Stimulated activated CD8-positive, alpha-beta memory T cell treated with anti-CD3 and anti-CD28 coated beads, Interleukin-12 subunit alpha, Interleukin-12 subunit beta, amount 100 ng/mL, for 24 hours (primary cell): ENCODE measurements at regions not wholly inside any gene's neighbourhood (a gene's known extent, or its start where the extent isn't known, plus 50 kb on each side); places are given as distances from the start of the nearest gene placed in this dataset.

Experiments
- DNase-seq: peaks from one replicate; pipeline ENCODE4 v3.0.0-alpha.2; 2020; ENCODE audit errors: extremely low read depth

DNA sequence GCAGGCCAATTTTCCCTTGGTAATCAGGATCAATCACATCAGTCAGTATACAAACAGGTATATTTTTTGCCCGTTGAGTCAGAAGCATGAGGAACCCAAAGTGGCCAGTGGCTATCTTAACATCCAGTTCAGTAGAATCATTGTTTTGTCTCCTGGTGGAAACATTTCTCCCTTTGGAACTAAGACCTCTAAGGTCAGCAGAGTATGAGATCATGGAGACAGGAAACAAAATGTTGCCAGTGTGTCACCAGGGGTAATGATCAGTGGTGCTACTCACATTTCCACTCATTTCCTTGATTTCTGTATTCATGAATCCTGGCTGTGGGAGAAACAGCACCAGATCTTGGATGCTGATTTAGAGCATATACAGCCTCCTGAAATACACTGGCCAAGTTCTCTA is 553.0 kb downstream of the CSNK1G3 start:
- DNase-seq = no peak

DNA sequence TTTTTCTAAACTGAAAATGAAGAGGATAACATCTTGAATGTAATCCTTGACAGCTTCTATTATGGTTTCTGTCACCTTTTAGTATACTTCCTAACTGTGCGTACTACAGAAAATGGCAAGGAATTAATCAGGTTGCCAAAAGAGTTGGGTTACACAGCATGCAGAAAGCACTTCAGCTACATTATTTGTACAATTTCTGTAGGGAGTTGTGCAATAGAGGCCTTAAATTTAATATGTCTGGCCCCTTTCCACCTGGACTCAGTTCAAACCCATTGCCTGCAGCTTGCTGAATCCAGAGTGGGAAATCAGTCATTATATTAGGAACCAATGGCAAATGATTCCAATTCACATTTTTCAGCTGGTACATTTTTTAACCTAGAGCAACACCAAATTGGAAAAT is 549.7 kb downstream of the CSNK1G3 start:
- no peak for DNase-seq

DNA sequence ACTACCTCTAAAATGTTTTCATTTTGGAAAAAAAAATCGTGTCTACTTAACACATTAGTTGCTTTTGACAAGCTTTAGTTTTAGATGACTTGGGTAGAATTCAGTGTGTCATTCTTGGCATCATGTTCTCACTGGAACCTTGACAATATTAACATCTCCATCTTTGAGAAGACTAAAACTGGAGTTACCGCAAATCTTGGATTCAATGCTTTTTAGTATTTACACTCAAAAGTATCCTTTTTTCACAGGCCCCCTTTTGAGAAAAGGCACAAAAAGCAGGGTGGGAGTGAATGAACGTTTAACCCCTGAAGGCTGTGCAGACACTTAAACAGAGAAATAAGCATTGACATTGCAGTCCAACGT is 549.1 kb downstream of the CSNK1G3 start:
- no peak for DNase-seq

DNA sequence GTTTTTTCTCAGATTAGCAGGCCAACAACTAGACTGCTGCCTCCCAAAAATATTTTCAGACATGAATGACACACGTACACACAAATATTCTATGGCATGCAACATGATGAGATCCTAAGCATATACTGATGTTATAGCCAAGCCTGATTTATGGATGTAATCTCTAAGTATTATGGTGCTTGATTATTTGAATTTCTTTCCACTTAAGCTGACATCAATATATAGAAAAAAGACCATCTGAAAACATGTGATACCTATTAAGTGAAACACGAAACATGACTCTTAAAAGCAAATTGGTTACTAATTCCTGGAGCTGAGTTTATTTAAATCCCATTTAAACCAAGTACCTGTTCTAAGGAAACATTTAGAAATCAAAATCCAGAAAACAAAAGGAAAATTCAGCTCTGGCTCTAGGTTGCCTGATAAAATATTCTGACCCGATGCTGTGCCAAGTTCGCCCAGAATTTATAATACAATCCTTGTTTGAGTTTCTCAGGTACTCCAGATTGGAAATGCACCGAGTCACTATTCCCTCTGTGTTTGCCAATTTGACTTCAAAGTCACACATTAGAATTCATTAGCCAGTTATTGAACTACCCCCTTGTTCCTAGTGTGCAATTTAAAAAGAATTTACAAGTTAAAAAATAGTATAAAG is 548.6 kb downstream of the CSNK1G3 start:
- DNase-seq = no peak

DNA sequence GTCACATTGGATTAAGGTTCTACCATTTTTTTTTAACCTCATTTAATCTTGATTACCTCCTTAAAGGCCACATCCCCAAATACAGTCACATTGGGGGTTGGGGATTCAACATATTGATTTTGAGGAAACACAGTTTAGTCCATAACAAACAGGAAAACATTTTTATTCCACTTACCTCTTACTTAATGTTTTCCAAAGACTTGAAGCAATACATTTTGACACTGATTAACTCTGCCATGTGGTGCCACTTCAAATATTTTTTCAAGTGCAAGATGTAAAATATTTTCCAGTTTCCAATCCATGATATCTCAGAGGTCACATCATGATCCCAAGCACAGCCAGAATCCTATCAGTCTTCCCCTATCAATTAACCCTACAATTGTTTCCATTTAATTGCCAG is 548.0 kb downstream of the CSNK1G3 start:
- DNase-seq = no peak

DNA sequence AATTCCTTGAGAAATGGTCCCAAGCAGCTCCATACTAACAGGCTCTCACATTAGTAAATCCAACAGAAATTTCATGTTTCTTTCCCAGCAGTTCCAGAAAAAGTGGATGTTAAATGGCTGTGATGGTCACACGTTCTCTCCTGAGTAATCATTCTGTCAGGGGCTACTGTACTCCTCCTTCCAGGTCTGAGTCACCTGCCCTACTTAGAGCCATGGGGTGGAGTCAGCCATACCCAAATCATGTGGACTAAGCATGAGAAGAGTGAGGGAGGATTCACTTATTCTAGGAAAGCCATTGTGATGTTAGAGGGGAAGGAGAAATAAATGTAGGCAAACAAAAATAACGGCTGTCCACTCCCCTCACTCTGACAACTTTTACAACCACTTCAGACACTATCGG is 547.2 kb downstream of the CSNK1G3 start:
- DNase-seq = no peak

DNA sequence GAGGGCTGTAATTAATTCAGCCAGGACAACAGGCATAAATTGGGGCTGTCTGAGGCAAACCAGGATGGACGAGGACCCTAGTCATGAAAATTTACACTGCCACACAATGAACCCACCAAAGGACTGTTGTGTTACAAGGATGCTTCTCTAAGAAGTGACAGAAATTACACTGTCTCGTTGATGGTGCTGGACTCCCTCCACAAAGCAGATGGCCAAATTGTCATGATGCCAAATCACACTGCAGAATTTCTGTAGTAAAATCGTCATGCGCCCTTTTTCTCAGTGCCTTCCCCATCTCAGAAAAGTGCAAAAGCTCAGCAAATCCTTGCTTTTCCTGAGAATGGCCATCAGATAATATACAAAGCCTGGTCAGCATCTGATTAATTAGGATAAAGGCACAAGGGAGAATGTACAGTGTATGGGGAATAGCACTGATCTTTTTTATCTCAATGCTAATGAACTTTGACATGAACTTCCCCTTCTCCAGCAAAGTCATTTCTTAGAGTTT is 545.8 kb downstream of the CSNK1G3 start:
- DNase-seq = no peak

DNA sequence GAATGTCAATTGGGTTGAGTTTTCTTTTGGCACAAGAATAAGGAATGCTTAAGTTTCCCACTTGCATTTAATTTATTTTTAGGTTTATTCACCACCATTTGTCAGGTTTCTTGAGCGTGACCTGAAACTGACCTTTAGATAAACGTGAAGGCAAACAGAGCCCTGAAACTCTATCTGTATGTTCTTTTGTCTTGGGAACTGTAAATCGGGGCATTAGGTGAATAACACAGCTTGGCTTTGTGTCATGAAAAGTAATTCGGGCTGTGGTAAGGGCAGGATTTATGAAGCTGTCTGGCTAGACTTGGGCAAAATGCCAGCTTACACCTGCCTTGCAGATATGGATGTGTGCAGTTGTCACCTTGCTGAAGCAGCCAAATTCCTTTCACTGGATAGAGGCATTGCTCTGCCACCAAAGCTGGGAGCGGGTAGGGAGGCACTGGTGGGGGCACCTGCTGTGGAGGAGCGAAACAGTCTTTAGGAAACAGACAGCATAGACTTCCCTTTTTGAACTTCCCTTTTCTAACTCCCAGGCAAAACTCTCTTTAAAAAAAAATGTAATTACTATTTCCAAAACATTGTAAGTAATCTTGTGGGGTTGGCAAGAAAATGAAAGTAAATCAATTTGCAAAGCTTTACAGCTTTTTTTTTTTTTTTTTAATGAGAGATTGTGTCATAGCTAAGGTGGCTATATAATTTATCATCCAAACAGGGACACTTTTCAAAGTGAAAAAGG is 545.2 kb downstream of the CSNK1G3 start:
- DNase-seq = no peak

DNA sequence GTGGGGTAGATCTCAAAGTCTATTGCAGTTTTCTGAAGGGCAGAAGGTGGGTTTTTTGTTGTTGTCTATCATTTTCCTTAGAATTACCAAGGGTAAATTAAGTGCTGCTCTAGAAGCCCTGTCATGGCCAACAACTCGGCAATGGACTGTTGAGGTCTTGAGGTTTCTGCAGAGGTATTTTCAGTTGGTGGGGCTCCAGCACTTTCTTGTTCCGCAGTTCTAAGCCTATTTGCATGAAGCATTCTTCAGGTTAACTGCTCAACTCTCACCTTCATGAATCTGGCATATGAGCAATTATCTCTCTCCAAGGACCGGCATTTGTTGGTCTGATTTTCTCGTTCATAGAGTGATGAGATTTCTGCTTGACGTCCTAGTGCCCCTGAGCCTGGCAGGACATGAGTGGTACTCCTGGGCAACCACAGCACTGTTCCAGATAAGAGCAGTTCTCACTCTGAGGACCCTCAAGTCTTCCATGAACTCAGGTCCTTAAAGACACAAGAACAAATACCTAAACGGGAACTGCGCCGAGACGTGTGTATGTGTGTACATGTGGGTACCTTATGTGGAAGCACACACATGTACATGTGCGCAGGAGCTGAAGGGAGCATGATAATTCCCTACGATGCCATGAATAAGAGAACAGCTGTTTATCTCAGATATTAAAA is 544.5 kb downstream of the CSNK1G3 start:
- no peak for DNase-seq

DNA sequence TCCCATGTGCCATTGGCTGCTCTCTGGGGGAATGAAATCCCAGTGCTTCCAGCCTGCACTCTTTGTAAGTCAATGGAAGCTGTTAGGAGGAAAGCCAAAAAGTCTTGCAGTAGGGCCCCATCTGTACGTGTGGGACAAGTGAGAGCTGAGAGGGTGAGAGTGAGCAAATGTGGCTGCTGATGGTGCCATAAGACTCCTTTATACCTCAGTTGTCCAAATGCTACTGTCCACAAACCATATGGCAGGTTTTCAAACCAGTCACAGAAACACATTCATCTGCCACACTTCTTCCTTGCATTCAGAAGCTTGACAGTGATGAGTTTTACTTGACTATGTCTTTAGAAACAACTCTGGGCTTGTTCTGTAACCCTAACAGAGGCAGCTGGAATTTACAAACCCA is 543.8 kb downstream of the CSNK1G3 start:
- no peak for DNase-seq

DNA sequence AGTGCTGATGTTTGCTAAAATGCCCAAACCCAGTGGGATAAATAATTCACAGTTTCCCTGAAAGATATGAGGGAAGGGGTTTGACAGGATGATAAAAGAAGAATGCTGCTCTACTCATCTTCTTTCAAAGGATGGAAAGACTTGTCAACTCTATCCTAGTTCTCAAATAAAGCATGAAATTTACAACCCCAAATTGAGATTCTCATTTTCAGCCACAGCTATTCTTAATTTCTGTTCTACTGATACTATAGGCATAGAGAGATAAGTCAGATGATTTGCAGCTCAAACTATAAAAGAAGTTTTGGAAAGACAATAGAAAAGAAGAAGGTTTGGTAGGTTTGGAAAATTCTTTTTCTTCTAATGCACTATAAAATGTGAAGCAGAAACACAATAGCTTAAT is 542.6 kb downstream of the CSNK1G3 start:
- no peak for DNase-seq

DNA sequence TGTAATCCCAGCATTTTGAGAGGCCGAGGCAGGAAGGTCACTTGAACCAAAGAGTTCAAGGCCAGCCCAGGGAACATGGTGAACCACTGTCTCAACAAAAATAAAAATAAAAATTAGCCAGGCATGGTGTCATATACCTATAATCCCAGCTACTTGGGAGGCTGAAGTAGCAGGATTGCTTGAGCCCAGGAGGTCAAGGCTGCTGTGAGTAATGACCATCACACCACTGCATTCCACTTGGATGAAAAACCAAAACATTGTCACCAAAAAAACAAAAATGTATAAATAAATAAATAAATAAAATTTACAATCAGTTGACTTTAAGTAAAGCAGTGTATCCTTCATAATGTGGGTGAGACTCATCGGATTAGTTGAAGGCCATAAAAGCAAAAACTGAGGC is 541.4 kb downstream of the CSNK1G3 start:
- no peak for DNase-seq

DNA sequence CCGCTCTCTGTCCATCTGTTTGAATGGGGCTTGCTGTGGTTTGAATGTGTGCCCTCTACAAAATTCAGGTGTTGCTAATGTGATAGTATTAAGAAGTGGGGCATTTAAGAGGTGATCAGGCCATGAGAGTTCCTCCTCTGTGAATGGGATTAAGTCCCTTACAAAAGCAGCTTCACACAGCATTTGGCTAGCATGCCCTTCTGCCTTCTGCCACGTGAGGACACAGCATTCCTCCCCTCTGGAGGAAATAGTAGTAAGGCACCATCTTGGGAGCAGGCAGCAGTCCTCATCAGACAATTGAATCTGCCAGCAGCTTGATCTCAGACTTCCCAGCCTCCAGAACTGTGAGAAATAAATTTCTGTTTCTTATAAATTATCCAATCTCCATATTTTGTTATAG is 540.2 kb downstream of the CSNK1G3 start:
- DNase-seq = no peak

DNA sequence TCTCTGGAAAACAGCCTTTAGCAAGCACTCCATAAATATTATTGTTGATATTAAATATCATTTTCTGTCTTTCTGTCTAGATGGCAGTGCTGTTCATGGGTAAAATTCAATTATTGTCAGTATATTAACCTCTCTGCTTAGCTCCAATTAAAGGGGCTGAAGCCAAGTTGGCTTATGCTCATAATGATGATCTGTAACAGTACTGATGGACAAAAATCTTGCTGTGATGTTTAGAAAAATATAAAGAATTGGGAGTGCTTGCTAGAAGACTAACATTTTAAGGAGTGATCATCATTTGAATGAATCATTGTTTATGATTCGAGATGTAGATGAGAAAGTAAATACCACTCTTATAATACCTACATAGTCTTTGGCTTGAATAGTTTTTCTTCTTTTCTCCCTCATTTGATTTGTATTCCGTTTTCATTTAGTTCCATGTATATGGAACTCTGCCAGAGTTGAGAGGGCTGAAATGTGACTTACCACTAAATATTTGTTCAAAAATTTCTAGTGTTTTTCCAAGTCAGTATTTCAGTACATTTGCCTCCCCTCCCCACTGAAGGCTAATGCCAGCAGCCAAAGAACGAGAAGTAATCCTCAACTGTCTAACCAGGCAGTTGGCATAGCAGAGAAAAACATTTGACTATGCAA is 538.3 kb downstream of the CSNK1G3 start:
- no peak for DNase-seq

DNA sequence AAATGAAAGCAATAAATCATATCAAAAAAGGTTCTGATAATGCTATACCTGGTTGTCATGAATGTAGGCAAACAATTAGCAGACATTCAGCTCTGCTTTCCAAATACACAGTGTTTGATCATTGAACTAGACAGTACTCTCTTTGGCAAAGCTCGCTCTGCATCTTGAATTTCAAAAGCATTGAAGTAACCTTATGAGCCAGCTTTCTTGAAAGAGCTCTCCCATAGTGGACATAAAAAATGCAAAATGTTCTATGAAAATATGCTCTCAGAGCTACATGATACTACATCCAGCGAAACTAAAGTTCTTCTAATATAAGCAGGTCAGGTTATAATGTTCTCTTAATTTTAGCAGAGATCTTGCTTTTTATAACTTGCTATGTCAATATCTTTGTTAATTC is 533.4 kb downstream of the CSNK1G3 start:
- DNase-seq = no peak

DNA sequence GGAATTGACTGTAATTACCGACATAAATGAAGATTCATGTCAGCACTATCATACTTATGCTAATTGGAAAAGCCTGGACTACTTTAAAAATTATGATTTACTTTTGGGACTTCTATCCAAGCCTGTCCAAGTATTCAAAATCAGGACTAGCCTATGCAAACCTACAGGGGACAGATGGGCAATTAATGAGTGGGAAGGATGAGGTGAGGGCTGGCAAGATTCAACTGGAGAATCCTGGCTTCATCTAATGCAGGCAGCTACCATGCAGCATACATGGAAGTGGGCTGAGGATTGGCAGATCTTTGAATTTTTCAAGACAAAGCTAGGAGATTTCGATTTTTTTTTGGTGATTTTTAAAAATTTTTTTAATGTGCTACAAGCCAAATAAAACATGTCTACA is 532.6 kb downstream of the CSNK1G3 start:
- no peak for DNase-seq

DNA sequence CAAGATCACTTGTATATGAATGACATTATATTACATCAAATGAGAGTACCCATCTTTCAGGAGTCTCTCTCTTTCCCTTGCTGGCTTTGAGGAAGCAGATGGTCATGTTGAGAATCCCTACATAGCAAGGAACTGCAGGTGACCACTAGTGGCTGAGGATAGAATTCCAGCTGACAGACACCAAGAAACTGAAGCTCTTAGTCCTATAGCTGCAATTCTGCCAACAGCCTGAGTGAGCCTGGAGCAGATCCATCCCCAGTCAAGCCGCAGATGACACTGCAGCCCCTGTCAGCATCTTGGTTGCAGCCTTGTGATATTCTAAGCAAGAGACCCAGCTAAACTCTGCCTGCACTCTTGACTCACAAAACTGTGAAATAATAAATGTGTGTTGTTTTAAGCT is 531.5 kb downstream of the CSNK1G3 start:
- DNase-seq = no peak

DNA sequence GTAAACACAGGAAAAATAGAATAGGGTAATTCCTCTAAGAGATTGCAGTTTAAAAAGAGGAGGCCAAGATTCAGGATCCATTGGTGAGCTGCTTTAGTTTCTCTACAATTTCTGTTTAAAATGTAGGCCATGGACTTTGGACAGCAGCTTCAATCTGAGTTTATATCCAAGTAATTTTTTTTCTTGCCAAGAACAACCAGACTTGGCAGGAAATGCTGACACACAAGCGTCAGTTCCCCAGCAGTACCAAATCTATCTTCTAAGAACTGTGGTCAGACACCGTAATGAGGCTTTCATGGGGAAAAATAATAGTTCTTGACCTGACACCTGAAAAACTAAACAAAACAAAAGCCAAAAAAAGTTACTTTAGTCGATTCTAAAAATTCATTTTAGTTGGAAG is 528.8 kb downstream of the CSNK1G3 start:
- no peak for DNase-seq

DNA sequence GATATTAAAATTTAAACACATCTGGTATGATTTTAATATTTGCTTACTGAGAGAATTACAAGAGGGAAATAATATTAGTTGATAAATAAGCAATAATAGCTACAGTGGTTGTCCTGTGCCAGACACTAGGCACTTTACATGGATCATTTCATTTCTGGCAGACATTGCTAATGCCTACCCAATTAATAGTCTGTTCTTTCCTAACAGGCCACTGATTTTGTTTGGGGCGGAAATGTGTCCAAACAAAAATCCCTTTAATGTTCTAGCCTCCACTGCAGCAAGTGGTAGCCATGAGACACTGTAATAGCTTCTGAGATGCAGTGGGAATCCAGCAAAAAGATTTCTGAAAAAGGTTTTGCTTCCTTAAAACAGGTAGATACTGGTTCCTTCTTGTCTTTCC is 527.4 kb downstream of the CSNK1G3 start:
- no peak for DNase-seq

DNA sequence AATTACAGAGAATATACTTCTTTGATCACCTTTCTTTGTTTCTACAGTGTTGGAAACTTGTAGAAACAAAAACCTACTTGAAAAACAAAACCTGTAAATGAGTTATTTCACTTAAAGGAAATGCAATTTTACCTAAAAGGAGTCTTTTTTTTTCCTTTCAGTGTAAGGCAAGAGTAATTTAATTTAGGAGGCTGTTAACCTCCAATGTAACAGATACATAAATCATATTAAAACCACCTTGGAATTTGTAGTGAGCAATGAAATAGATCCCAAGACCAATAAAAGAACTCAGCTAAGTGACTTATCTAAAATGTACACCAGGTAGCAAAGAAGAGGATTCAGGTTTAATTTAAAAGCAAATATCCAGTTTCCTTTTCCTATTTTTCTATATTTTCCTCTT is 524.8 kb downstream of the CSNK1G3 start:
- DNase-seq = no peak

DNA sequence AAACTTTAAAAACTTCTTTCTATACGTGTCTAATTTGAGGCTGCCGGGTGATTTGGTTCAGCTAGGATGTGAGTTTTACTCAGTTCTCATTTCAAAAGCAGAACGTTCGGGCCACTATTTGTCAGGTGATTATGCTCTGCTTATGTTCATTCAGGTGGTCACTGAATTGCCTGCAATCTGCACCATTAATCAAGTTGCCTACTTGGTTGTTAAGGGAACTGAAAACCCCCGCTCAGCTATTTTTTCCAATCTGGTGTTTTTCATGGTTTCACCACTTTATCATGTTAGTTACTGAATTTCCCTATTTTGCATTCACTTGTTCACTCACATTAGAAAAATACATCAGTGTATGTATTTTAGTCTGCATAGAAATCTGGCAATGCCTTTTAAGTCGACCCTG is 523.0 kb downstream of the CSNK1G3 start:
- no peak for DNase-seq

DNA sequence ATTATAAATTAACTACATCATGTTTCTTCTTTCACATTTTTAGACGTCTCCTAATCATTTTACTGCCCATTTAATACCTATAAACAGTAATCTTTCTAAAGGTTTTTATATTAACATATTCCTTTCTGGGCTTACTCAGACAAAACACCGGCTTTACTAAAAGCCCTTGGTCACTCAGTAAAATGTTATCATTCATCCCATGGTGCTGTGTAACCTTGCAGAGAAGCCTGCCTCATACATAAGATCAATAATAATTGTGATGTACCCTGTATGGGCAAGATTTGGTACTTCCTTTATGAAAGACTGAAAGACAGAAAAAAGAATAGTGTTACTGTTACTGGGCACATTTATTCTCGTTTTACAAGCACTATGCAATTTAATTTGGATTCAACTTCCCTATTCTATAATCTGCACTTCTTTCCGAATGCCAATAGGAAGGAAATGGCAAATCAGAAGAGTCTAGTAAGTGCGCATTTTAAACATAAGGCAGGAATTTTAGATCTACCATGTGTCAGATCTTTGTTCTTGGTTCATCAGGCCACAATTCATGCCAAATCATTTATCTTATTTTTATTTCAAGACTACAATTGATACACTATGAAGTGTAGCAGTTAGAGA is 522.2 kb downstream of the CSNK1G3 start:
- no peak for DNase-seq
